ENCODE measurements at regions not wholly inside any gene's neighbourhood (a gene's known extent, or its start where the extent isn't known, plus 50 kb on each side); places are given as distances from the start of the nearest gene placed in this dataset.
"Not testable (repeated sequence)": the region's sequence is repeated elsewhere in the genome, so short reads cannot be mapped to it uniquely, and the experiment has no call there.

DNA sequence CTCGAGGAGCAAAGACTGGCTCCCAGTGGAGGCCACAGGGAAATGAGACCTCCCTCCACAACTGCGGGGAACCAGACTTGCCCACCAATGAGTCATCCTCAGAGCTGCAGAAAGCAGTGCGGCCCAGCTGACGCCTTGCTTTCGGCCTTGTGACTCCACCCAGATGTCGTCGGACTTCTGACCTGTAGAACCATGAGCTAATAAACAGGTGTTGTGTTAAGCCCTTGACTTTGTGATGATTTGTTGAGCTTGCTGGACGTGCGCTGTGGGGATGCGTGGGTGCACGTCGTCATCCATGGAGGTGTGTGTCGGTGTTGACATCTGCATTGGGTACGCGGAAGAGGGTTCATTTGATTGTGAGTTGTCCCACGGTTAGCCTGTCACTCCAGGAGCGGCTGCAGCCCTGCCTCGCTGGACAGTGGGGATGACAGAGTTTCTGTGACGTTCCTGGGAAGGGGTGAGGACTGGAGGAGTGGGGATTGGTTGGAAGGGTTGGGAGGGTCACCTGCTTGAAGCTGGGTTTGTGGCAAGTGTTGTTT is 154.1 kb downstream of the SH3BP4 start:
- DNase-seq (ENCODE audit: low spot score): no peak
- TF ChIP-seq, protein P1, sequence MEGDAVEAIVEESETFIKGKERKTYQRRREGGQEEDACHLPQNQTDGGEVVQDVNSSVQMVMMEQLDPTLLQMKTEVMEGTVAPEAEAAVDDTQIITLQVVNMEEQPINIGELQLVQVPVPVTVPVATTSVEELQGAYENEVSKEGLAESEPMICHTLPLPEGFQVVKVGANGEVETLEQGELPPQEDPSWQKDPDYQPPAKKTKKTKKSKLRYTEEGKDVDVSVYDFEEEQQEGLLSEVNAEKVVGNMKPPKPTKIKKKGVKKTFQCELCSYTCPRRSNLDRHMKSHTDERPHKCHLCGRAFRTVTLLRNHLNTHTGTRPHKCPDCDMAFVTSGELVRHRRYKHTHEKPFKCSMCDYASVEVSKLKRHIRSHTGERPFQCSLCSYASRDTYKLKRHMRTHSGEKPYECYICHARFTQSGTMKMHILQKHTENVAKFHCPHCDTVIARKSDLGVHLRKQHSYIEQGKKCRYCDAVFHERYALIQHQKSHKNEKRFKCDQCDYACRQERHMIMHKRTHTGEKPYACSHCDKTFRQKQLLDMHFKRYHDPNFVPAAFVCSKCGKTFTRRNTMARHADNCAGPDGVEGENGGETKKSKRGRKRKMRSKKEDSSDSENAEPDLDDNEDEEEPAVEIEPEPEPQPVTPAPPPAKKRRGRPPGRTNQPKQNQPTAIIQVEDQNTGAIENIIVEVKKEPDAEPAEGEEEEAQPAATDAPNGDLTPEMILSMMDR (IDR thresholded peaks at IDR 0.05; ENCODE audit: extremely low read depth, missing control alignments): no peak

DNA sequence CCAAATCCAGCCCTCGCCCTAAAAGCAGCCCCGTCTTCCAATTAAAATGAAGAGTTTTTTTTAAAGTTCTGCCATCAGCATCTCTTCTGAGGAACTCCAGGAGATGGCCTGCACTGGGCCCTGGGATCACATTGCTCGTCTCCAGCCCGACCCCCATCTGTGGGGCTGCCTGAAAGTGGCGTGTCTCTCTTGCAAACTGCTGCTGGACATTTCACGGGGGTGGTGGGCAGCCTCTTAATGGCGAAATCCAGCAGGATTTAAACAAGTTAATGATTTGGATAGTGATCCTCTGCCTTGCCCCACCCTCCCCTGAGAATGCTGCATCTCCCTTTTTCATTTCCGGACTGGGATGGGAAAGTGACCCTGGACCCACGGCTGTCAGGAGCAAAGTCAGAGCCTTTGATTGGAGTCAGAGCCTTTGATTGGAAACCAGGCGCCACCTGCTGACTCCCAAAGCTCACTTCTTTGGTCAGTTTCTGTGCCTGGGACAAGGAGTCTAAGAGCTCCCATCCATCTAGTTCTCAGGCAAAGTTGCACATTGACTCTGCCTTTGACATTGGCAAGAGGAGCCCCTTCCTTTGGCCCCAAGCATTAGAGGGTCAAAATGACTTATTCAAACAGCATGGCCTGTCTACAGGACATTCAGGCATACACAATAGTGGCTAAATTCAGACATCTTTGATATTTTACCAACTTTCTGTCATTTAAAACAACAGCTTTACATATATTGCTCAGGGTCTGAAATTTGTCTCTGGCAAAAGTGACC is 155.2 kb downstream of the SH3BP4 start:
- TF ChIP-seq, protein P1 (IDR thresholded peaks at IDR 0.05; ENCODE audit: extremely low read depth, missing control alignments): no peak
- DNase-seq (ENCODE audit: low spot score): peak; percentile 32

GRCh38 chr2:235107640-235107951 is 155.8 kb downstream of the SH3BP4 start:
- TF ChIP-seq, protein P1 (IDR thresholded peaks at IDR 0.05; ENCODE audit: extremely low read depth, missing control alignments): no peak
- DNase-seq (ENCODE audit: low spot score): no peak

- not testable (repeated sequence) for DNase-seq (ENCODE audit: low spot score)
Observed at GRCh38 chr2:235109561-235109960, 157.7 kb downstream of the SH3BP4 start.

DNA sequence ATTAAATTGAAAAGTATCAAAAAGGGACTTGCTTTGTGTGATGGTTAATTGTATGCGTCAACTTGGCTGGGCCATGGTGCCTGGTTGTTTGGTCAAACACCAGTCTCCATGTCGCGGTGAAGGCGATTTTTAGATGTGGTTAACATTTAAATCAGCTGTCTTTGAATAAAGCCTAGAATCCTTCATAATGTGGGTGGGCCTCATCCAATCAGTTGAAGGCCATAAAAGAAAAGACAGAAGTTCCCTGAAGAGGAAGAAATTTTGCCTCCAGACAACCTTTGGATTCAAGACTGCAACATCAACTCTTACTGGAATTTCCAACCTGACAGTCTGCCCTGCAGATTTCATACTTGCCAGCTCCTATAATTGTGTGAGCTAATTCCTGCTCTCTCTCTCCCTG is 160.5 kb downstream of the SH3BP4 start:
- DNase-seq (ENCODE audit: low spot score): no peak
- TF ChIP-seq, protein P1 (IDR thresholded peaks at IDR 0.05; ENCODE audit: extremely low read depth, missing control alignments): no peak

- no peak for DNase-seq (ENCODE audit: low spot score)
- TF ChIP-seq, protein P1 (IDR thresholded peaks at IDR 0.05; ENCODE audit: extremely low read depth, missing control alignments): no peak
Observed at GRCh38 chr2:235113854-235114253, 162.0 kb downstream of the SH3BP4 start.

DNA sequence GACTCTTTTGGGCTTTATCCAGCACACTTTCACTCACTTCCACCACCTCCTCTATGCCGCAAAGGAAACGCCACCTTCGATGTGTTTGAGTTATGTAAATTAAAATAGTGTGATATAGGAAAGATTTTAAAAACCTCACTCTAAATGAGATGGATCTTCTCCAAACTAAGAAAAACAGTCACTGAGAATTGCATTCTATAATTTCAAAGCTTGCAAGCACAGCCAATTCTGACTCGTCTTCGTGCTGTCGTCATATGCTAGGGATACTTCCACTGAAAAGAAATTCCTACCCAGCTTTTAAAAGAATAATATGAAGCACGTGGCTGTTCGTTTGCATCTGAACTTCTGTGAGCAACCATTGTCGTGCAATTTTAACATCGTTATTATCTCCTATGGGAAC is 162.5 kb downstream of the SH3BP4 start:
- no peak for DNase-seq (ENCODE audit: low spot score)
- TF ChIP-seq, protein P1 (IDR thresholded peaks at IDR 0.05; ENCODE audit: extremely low read depth, missing control alignments): no peak

- TF ChIP-seq, protein P1 (IDR thresholded peaks at IDR 0.05; ENCODE audit: extremely low read depth, missing control alignments): no peak
Observed at GRCh38 chr2:235115521-235115920, 163.7 kb downstream of the SH3BP4 start.

More at GRCh38 chr2:235115521-235115920, 163.7 kb downstream of the SH3BP4 start:
- DNase-seq (ENCODE audit: low spot score): no peak
